Peyer's patch (tissue), 4 donors: ENCODE measurements at regions not wholly inside any gene's neighbourhood (a gene's known extent, or its start where the extent isn't known, plus 50 kb on each side); places are given as distances from the start of the nearest gene placed in this dataset.

Source experiments
- DNase-seq, 3 donors: peaks; one replicate each; pipeline ENCODE4 v3.0.0-alpha.2; 2017 to 2019
- H3K27ac ChIP-seq, 4 donors: fragments of 200-600 bp; sonication (generic); one replicate each; pipeline ENCODE4 v1.5.1; 2016 to 2019
- H3K27me3 ChIP-seq, 2 donors: fragments of 200-600 bp; sonication (generic); one replicate each; pipeline ENCODE4 v1.5.1; 2019
- H3K36me3 ChIP-seq, 3 donors: fragments of 200-600 bp; sonication (generic); one replicate each; pipeline ENCODE4 v1.5.1; 2016 to 2019
- H3K4me1 ChIP-seq, 4 donors: fragments of 200-600 bp; sonication (generic); one replicate each; pipeline ENCODE4 v1.5.1; 2016 to 2019
- H3K4me3 ChIP-seq, 4 donors: fragments of 200-600 bp; sonication (generic); 1 replicate in 3 of 4; 2 replicates in 1 of 4; pipeline ENCODE4 v1.5.1; 2016 to 2019; ENCODE audit warnings: mild to moderate bottlenecking in 1 of 4
- H3K9me3 ChIP-seq, 4 donors: fragments of 200-600 bp; sonication (generic); one replicate each; pipeline ENCODE4 v1.5.1; 2016 to 2019; ENCODE audit warnings: mild to moderate bottlenecking in 1 of 4
- CTCF ChIP-seq, 6 experiments: fragments of 450-650 bp in 4 of 6; fragments of 200-600 bp in 2 of 6; sonication (generic) in 1 of 6; IDR thresholded peaks; one replicate each; pipeline ENCODE4 v1.5.1; 2017 to 2019; ENCODE audit warnings: antibody characterized with exemption in 6 of 6, mild to moderate bottlenecking in 3 of 6, moderate library complexity in 1 of 6
- POLR2A ChIP-seq, 2 donors: fragments of 450-650 bp; IDR thresholded peaks; one replicate each; pipeline ENCODE4 v1.5.1; 2017; ENCODE audit warnings: antibody characterized with exemption in 2 of 2, mild to moderate bottlenecking in 2 of 2, moderate library complexity in 2 of 2

- no peaks in the 10 kb centered on the region for H3K4me1 ChIP-seq
- H3K9me3 ChIP-seq = no peaks in the 10 kb centered on the region
- no peak overlapping the region for H3K27ac ChIP-seq
- DNase-seq = no peak
- H3K36me3 ChIP-seq = no peaks in the 10 kb centered on the region
- H3K4me3 ChIP-seq = no peak overlapping the region
- no peaks in the 10 kb centered on the region for H3K27me3 ChIP-seq
- no peak for TF ChIP-seq CTCF (IDR thresholded peaks at IDR 0.05)
- no peak for TF ChIP-seq POLR2A (IDR thresholded peaks at IDR 0.05)
Observed at GRCh38 chr20:39633689-39634088, 671.5 kb downstream of the DHX35 start.

GRCh38 chr20:39632757-39633156, 670.6 kb downstream of the DHX35 start:
- Histone ChIP-seq H3K27me3 (no peaks in the 10 kb centered on the region), H3K4me1 (no peaks in the 10 kb centered on the region), H3K4me3 (no peak overlapping the region), H3K36me3 (no peaks in the 10 kb centered on the region), H3K9me3 (no peaks in the 10 kb centered on the region), H3K27ac (no peak overlapping the region)
- TF ChIP-seq POLR2A (IDR thresholded peaks at IDR 0.05) (no peak), CTCF (IDR thresholded peaks at IDR 0.05) (no peak)
- DNase-seq = no peak

GRCh38 chr20:39632176-39632575, 670.0 kb downstream of the DHX35 start:
- DNase-seq = no peak
- Histone ChIP-seq H3K27ac (no peak overlapping the region), H3K36me3 (no peaks in the 10 kb centered on the region), H3K27me3 (no peaks in the 10 kb centered on the region), H3K9me3 (no peaks in the 10 kb centered on the region), H3K4me1 (no peaks in the 10 kb centered on the region), H3K4me3 (no peak overlapping the region)
- TF ChIP-seq CTCF (IDR thresholded peaks at IDR 0.05) = no peak
- no peak for TF ChIP-seq POLR2A (IDR thresholded peaks at IDR 0.05)

GRCh38 chr20:39631557-39631956, 669.4 kb downstream of the DHX35 start:
- TF ChIP-seq CTCF (IDR thresholded peaks at IDR 0.05) (no peak), POLR2A (IDR thresholded peaks at IDR 0.05) (no peak)
- Histone ChIP-seq H3K27ac (no peak overlapping the region), H3K9me3 (no peaks in the 10 kb centered on the region), H3K4me1 (no peaks in the 10 kb centered on the region), H3K27me3 (no peaks in the 10 kb centered on the region), H3K36me3 (no peaks in the 10 kb centered on the region), H3K4me3 (no peak overlapping the region)
- no peak for DNase-seq

GRCh38 chr20:39630215-39630908, 668.2 kb downstream of the DHX35 start:
- TF ChIP-seq CTCF (IDR thresholded peaks at IDR 0.05) (no peak), POLR2A (IDR thresholded peaks at IDR 0.05) (no peak)
- H3K27me3 ChIP-seq = no peaks in the 10 kb centered on the region
- H3K4me3 ChIP-seq = no peak overlapping the region
- no peaks in the 10 kb centered on the region for H3K36me3 ChIP-seq
- no peaks in the 10 kb centered on the region for H3K4me1 ChIP-seq
- no peaks in the 10 kb centered on the region for H3K9me3 ChIP-seq
- no peak overlapping the region for H3K27ac ChIP-seq
- DNase-seq = no peak

GRCh38 chr20:39627765-39628164, 665.6 kb downstream of the DHX35 start:
- Histone ChIP-seq H3K4me3 (no peak overlapping the region), H3K9me3 (no peaks in the 10 kb centered on the region), H3K27me3 (no peaks in the 10 kb centered on the region), H3K27ac (no peak overlapping the region), H3K4me1 (no peaks in the 10 kb centered on the region), H3K36me3 (no peaks in the 10 kb centered on the region)
- no peak for DNase-seq
- TF ChIP-seq CTCF (IDR thresholded peaks at IDR 0.05) (no peak), POLR2A (IDR thresholded peaks at IDR 0.05) (no peak)
